WI38 (cell line): ENCODE measurements at regions not wholly inside any gene's neighbourhood (a gene's known extent, or its start where the extent isn't known, plus 50 kb on each side); places are given as distances from the start of the nearest gene placed in this dataset.

Experiments
- H3K4me3 ChIP-seq: 2 replicates; pipeline ENCODE4 v1.5.1; 2011; ENCODE audit warnings: low read depth, mild to moderate bottlenecking, control low read depth, low read length
- CTCF ChIP-seq: IDR thresholded peaks from 2 replicates; pipeline ENCODE4 v1.5.1; 2012; ENCODE audit warnings: low read depth, mild to moderate bottlenecking, control low read depth, low read length

GRCh38 chr6:141024526-141024925 lies 1108.2 kb upstream of the GJE1 start:
- TF ChIP-seq CTCF, result no peak
- H3K4me3 ChIP-seq, result no peak overlapping the region

DNA sequence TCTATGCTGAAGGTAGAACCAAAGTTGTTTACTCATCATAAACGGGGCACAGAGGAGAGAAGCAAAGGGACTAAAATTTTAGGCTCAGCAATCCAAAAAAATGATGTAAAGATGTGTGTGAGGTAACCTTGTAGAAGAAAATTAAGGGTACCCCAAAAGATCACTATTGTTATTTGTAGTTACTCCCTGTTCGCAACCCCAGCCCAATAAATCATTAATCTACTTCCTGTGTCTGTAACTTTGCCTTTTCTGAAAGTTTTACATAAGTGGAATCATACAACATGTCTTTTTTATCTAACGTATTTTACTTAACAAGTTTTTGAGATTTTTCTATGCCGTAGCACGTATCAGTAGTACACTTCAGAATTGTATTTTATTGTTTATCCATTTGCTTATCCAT lies 1114.8 kb upstream of the GJE1 start:
- H3K4me3 ChIP-seq, result no peak overlapping the region
- TF ChIP-seq CTCF, result no peak

DNA sequence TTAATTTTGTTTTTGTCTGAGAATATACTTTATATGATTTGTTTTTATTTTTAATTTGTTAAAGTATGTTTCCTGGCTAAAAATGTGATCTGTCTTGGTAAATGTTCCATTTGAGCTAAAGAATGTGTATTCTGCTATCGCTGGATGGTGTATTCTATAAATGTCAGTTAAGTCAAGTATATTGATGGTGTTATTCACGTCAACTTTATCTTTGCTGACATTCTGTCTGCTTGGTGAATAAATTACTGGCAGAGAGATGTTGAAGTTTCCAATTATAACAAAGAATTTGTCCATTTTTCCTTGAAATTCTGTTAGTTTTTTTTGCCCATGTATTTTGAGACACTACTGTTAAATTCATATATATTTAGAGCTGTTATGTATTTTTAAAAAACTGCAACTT lies 1131.8 kb upstream of the GJE1 start:
- TF ChIP-seq CTCF, result no peak
- H3K4me3 ChIP-seq, result no peak overlapping the region

DNA sequence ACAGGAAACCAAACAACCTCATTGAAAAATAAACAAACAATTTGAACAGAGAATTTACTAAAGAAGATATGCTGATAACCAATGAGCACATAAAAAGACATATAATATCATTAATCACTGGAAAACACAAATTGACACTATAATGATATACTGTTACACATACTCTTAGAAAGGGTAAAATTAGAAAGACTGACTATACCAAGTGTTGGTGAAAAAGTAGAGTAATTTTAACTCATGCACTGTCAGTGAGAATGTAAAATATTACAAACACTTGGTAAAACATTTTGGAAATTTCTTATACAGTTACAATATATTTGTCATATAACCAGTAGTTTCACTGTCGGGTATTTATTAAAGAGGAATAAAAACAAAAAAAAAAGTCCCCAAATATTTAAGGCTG lies 1139.2 kb upstream of the GJE1 start:
- no peak overlapping the region for H3K4me3 ChIP-seq
- TF ChIP-seq CTCF, result no peak

- no peak for TF ChIP-seq CTCF
Measured at GRCh38 chr6:140992678-140993077, 1140.0 kb upstream of the GJE1 start.

GRCh38 chr6:140988780-140989179 lies 1143.9 kb upstream of the GJE1 start:
- no peak for TF ChIP-seq CTCF
- no peak overlapping the region for H3K4me3 ChIP-seq

More at GRCh38 chr6:140992678-140993077, 1140.0 kb upstream of the GJE1 start:
- H3K4me3 ChIP-seq, result no peak overlapping the region

GRCh38 chr6:140987364-140988155 lies 1145.2 kb upstream of the GJE1 start:
- TF ChIP-seq CTCF, result no peak
- no peak overlapping the region for H3K4me3 ChIP-seq
